HCEC 1CT (cell line): ENCODE measurements at regions not wholly inside any gene's neighbourhood (a gene's known extent, or its start where the extent isn't known, plus 50 kb on each side); places are given as distances from the start of the nearest gene placed in this dataset.
A peak's percentile ranks its signal among the peaks of the same experiment; 100 is the strongest.

Source experiments
- DNase-seq: peaks from one replicate; pipeline ENCODE4 v3.0.0-alpha.2; 2017

DNA sequence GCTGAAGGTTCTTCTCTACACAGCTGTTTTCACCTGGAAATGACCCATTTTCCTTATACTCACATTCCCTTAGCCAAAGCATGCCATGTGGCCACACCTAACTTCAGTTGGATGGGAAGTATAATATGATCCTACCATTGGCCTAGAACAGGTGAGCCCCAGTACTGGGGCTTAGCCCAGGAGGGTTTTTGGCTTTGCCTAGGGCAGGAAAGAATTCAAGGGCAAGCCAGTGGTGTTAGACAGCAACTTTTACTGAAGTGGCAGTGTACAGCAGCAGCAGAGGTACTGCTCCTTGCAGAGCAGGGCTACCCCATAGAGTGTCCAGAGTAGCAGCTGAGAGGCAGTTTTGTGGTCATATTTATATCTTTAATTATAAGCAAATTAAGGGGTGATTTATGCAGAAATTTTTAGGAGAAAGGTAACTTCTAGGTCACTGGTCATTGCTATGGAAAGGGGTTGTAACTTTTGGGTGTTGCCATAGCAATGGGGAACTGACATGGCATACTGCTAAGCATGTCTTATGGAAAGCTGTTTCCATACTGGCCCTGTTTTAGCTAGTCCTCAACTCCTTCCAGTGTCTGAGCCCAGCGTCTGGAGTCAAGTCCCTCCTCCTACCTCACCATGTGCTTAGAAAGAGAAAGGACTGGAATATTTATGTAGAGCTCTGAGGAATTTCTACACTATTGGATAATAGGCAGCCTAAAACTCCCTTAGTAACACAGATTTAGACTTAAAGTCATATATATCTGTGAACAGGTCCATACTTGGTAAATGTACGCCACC is 109.0 kb upstream of the DTNA start:
- no peak for DNase-seq

DNA sequence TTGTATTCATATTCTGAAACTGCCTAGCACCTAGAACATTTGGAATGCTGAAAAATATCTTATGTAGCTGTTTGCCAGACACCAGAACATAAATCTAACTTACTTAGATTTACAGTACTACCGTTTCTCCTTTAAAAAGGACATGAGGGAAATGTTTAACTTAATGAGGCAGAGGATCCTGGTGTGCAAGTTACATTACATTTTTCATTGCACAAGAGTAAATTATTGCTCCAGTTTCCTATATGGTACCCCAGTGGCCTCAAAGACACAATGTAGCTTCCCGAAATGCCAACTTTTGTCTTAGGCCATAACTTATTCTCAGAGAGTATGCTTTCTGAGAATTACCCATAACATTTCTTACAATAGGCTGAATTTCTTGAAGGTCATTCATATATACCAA is 105.5 kb upstream of the DTNA start:
- DNase-seq, result no peak

GRCh38 chr18:34606851-34607250 is 103.2 kb upstream of the DTNA start:
- no peak for DNase-seq

GRCh38 chr18:34608064-34608463 is 102.0 kb upstream of the DTNA start:
- DNase-seq, result no peak

DNA sequence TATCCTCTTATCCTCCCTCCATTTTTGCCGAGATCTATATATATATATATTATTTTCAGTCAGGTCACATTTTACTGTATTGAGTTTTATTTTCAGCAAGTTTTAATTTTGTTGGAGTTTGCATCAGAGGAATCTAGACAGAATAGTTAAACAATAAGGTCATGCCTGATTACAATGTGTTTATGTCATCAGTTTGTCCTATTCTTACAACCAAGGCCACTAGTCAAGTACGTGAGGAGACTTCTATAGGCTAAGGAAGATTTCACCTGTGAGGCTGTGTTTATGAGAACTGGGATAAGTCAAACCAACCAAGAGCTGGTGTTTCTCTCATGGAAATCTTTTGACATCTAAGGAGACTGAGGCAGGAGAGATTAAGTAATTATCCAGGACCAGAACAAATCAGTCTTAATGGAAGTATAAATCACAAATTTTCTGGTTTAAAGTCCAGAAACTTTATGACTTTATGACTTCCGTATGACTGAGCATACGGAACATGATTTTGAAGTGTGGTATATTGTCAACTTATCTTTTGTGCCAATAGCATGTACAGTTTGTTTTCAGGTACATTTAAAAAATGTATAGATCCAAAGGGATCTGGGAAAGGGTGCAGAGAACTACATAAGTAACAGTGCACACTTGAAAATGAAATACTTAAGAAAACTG is 100.0 kb upstream of the DTNA start:
- DNase-seq, result no peak

DNA sequence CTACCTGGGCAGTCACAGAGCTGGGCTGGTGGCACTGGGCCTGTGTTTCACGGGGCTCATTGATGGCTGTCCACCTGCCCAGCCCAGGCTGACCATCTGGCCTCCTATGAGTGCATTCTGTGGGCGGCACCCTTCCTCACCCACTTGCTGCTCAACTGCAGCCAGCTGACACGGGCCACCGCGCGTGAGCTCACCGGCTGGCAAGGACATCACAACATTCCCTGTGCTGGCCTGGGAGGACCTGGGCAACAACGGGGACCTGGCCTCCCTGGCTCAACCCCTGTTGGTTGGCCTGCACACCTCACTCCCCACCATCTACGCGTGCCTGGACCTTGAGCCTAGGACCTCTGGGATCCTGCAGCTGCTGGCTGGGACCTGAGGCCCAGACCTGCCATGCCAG is 98.2 kb upstream of the DTNA start:
- no peak for DNase-seq

DNA sequence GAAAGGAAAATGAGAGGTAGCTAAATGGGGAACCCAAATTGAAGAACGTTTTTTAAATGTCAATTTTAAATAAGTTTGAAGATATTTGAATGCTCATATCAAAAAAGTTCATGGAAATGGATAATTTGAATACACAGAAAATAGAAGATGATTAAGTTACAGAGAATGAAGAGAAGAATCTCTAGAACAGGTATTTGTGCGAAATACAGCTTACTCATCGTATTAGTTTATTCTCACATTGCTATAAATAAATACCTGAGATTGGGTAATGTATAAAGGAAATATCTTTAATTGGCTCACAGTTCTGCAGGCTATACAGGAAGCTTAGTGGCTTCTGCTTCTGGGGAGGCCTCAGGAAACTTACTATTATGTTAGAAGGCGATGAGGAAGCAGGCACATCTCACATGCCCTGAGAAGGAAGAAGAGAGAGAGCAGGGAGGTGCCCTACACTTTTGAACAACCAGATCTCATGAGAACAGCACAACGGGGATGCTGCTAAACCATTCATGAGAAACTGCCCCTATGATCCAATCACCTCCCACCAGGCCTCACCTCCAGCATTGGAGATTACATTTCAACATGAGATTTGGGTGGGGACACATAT is 89.7 kb upstream of the DTNA start:
- no peak for DNase-seq

DNA sequence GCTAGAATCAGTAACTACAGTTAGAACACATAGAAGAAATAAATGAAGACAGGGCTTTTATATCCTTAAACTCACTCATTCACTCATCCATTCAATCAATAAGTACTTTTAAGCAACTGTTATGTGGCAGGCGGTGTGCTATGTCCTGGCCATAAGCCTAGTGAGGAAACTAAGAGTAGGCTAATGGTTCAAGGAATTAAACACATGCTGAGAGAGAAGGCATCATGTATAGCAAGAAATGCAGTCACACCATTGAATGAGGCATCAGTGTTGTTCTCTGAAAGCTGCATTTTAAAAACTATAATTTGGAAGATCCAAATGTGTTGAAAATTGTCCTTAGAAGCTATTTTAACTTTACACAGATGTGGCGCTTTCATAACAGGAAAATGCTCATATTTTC is 86.5 kb upstream of the DTNA start:
- DNase-seq, result no peak

- peak; percentile 2 for DNase-seq
These were observed 85.5 kb upstream of the DTNA start for GRCh38 chr18:34624551-34624950.

- DNase-seq, result no peak
These were observed 83.5 kb upstream of the DTNA start for GRCh38 chr18:34626404-34627136.

DNA sequence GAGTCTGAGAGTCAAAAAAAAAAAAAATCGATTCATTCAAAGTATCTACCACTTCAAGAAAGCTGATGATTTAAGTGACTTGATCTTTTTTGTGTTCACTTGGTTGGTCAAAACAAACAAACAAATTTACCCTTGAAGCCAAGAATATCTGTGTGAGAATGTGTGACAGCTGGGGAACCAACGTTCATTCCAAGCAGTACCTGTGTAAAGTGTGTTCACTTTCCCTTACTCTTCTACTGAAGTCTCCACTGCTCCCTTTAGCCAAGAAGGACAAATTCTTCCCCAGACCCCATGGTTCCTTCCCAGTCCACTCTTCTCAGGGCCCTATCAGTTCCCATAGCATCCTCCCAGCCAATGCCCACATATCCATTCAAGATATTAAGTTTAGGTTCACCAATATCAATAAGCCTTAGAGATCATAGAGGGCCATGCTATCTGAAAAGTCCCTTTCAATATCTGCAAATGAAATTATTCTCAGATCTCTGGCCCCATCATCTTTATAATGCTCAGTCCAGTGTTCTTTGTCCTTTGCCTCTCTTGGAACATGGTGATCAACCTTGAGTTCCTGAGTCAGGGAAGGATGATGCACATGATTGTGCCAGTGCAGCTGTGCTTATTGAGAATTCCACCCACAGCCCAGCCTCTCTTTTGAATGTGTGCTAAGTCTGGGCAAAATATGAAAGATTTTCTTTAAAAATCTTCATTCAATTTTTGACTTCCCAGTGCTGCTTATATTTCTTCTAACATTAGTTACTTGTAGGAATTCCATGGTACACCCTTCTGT is 82.8 kb upstream of the DTNA start:
- no peak for DNase-seq

DNA sequence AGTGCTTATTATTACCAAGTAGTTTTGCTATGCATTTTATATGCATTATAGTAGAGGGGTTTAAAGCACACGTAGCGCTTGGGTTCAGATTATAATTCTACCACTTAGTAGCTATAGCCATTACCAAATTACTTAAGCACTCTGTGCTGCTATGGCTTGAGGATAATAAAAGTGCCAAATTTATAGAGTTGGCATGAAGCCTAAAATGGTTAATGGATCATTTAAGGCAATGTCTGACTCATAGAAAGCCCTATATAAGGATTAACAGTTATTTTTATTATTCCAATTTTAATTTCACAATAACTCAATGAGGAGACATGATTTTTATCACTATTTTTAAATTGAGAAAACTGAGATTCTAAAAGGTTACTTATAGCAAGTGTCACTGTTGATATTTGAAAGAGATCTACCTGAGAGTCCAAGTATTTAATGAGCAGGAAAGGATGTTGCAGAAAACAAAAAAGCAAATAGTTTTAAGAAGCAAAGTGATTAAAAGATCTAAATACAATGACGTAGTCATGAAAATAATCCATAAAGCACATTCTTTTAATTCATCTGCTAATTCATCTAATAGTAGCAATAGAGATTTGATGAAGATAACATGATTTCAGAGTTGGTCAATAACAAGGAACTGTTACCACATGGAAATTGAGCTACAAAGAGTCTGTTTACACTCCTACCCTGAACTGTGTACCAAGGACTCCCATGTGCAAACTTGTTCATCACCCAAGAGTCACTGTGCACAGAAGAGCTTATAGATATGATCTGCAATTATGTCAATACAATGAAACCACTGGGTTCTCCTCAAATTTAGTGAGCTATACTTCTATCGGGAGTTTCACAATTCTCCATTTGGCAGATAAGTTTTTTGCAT is 78.8 kb upstream of the DTNA start:
- no peak for DNase-seq

GRCh38 chr18:34632321-34632720 is 77.8 kb upstream of the DTNA start:
- no peak for DNase-seq

- no peak for DNase-seq
These were observed 76.7 kb upstream of the DTNA start for GRCh38 chr18:34633368-34633767.

DNA sequence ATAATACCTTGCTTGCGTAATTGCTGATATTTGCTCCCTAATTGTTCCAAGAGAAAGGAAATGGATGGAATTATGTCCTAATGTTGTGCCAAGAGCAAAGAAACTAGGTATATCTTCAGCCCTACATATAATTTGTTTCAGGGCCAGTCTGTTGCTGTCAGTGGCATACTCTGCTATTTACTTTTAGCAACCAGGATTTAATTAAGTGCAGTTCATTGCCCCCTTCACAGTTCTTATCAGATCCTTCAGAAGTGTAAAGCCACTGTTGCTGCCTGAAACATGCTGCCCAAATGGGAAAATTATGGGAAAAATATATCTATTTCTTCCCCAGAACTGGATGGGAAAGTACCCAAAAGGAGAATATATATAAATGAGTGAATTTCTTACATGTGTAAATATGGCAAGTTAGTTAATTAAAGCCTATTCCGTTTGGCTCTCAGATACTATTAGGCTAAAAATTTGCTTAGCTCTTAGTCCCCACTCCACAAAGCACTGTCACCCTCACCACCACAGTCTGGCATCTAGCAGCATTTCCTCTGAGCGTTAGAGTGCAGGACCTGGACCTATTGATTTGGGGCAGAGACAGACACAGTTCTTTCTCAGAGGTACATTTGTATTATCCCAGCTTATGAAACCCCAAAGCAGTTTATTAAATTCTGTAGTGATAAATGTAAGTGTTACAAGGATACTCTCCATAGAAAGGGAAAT is 72.8 kb upstream of the DTNA start:
- no peak for DNase-seq

DNA sequence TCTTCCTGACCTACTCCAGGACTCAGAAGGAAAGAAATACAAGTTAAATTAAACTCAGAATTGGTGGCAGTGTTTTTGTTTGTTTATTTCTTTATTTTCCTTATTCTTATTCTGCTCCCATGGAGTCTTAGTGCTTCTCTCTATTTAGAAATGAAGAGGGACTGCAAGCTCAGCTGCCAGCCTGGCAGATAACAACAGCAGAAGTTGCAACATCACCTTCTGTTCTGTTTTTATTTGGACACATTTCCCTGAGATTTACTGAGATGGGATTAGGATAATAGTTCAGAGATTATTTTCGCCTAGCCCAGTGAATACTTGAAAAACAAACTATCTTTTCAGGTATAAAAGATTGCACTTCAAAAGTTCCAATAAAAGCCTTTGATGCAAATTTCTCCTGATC is 70.4 kb upstream of the DTNA start:
- DNase-seq, result no peak

DNA sequence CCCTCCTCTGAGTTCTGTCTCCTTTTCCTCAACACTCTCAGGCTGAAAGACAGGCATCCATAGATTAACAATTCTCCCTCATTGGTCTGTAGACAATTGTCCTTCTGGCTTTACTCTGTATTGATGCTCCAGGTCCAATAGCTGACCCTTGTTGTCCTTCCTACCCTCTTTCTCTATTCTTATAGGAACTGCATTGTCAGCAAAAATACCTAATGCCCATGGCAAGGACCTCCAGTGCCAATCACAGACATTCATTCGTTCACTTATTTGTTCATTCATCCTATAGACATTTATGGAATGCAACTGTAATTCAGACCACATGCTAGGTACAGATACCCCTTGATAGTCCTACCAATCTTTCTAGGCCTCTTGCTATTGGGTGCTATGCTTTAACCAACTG is 69.8 kb upstream of the DTNA start:
- no peak for DNase-seq

- DNase-seq, result peak; percentile 19
These were observed 66.1 kb upstream of the DTNA start for GRCh38 chr18:34643989-34644388.

DNA sequence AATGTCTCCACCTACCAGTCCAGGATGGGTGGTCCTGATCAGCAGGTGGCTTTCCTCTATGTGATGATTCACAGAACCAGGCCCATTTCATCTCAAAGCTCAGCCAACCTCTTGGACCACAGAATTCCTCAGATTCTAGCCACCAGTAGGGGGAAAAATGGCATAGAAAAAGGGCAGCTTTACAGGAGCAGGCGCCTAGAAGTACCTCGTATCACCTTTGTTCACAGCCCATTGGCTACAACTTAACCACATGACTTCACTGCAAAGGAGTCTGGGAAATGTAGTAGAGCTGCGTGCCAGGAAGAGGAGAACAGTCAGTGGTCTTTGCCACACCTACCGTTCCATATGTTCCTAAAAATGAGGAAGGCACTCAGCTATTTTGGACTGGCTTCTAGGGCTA is 62.8 kb upstream of the DTNA start:
- DNase-seq, result no peak

GRCh38 chr18:34648269-34648985 is 61.7 kb upstream of the DTNA start:
- no peak for DNase-seq
